H4 (cell line): ENCODE measurements at regions not wholly inside any gene's neighbourhood (a gene's known extent, or its start where the extent isn't known, plus 50 kb on each side); places are given as distances from the start of the nearest gene placed in this dataset.

Experiments
- DNase-seq: peaks from one replicate; pipeline ENCODE4 v3.0.0-alpha.2; 2015; ENCODE audit warnings: low spot score

DNA sequence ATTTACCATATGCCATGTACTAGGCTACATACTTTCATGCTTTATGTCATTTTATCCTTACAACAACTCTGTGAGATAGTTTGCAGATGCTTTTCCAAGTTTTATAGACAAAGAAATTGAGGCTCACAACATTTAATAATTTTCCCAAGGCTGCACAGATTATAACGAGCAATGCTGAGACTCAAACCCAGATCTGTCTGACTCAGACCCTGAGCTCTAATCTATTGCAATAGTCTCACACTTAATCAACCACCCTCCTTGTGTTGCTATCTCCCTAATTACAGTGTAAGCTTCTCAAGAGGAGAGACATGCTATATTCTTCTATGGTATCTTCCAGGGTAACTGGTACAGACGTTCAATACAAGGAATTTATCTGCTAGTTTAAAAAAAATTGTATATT lies 247.6 kb downstream of the WDR11 start:
- DNase-seq = no peak

DNA sequence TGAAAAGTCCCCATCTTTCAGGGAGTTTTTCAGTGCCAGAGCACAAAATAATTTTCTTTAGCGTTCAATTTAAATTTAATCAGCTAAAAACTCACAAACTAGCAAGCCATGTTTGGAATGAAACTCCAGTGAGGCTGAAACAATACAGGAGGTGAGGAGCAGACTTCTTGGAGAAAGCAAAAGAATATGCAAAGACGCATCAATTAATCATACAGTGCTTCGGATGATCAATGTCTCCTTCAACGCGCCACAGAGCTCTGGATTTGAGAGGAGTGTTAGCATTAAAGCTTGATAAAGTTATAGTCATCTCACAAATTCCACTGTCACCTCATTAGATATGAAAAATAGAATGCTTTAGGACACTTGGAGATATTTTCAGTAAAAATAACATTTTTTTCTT lies 248.0 kb downstream of the WDR11 start:
- no peak for DNase-seq

DNA sequence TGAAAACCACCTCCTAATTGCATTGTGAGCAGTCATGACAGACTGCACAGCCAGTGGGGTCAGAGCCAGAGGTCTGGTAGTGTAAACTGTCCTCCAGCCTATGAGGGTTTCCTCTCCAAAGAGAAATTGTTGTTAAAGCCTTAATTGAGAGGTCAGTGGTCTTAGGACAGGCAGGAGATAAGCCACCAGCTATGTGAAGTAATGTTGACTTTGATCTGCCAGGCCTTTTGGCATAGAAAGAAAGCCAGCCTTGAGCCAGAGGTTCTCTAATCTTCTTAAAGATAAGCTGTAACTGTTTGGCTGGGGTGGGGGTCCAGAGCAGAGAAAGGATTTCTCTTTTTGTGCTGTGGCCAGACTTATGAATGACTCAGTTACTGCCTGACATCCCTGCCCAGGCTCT lies 248.4 kb downstream of the WDR11 start:
- no peak for DNase-seq

DNA sequence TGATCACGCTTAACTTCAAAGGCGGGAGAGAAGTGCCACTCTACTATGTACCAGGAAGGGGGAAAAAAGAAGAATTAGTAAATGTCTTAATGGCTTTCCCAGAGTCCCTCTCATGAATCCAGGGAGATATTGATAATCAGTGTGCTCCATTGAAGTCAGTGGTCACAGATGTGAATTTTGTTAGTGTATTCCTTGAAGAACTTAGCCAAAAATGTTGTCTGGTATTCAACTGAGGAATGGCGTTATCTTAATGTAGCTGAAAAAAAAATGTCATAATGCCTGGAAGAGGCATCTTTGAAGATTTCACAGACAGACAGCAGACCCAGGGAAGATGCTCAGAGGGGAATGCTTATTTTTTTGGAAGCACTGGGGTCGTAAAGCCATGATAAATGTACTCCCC lies 250.4 kb downstream of the WDR11 start:
- no peak for DNase-seq

DNA sequence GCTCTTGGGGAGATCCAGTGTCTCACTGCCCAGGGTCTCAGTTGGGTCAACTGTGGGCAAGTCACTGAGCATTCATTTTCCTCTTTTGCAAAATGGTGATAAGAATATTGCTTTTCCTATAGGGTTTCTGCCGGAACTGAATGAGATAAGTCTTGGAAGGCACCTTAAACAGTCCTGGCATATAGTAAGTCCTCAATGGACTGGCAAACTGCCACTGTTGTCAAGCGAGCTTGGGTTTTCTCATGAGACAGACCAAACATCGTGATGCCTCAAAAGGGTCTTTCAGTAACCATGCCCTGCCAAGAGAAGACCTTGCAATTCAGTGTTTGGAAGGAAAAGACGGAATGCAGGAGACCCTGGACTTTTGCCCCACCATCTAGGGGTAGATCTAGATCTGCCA lies 251.5 kb downstream of the WDR11 start:
- no peak for DNase-seq

DNA sequence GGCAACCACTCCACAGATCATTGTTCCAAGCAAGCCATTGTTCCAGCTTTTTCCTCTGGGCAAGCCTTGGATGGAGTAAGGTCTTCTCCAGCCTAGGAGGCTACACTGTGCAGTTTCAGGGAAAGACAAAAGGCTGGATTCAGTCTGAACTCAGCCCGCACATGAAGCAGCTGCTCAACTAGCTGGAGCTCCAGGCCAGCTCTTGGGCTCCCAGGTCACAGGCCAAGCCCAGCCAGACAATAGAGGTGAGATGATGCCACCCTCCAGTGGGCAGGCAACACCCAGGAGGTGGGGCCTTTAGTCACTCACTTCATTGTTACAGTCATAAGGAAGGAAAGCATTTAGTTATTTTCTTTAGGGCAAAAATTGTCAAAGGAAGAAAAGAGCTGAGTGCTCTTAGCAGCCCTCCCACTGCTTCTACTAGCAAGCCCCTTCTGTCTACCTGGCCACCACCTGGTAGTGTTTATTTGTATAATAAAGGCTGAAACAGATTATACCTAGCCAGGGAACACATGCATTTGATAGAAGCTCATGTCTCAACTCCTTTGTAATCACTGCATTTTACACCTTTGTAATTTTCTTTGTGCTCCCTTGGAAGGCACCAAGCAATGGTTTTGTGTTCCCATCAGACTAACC lies 253.4 kb downstream of the WDR11 start:
- DNase-seq = no peak

DNA sequence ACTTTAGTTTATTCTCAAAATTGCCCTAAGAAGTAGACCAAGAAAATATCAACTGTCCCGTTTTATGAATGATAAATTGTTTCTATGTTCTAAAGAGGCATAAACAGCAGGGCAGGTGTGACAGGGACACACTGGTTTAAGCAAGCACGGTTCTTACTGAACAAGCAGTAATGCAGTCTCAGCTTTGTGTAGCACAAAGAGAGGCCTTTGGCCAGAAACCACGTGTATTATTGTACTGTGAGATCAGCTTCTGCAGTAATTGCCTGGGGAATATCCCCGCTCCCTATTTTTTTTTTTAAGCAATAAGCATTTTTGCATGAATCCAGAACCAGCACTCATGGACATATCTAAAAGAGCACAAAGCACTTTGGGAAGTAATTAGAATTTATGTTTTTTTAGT lies 255.4 kb downstream of the WDR11 start:
- no peak for DNase-seq

DNA sequence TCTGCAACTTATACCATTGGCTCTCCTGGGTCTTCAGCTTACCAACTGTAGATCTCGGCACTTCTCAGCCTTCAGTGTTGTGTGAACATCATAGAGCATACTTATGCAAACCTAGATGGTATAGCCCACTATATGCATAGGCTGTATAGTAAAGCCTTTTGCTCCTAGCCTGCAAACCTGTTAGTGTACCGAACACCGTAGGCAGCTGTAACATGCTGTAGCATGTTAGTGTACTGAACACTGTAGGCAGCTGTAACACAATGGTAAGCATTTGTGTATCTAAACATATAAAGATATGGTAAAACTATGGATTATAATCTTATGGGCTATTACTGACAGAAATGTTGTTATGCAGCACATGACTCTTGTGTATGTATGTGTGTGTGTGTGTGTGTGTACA lies 256.9 kb downstream of the WDR11 start:
- DNase-seq = no peak

DNA sequence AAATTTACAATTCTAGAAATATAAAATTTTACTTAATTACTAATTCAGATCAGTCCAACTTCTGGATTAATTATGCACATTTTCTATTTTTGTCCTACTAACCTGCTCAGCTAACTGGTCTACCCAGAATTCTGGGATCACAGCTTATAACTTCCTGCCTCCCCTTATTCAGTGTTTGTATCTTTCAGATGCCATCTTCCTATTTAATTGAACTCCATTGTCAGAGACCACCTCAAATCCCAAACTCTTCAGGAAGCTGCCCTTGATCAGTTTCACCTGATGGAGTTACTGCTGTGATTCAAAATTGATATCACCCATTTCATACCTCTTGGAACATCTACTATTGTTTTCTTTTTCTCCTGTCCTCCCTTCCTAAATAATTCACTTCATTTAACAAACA lies 259.2 kb downstream of the WDR11 start:
- DNase-seq = no peak

DNA sequence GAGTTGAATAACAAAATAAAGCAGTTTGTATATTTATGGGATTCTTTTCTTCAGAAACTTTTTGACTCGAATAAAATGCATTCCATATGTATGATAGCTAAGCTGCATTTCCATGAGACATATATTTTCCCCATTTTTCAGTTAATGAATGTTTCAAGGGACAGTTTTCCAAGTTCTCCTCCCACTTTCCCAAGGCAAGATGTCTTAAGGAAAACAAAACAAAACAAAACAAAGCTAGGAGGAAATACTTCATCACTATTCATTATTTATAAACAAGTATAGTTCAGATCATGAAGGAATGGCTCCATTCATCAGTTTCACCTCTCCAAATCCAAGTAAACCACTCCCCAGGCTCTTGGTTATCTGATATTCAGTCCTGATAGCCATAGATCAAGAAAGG lies 261.0 kb downstream of the WDR11 start:
- DNase-seq = no peak

DNA sequence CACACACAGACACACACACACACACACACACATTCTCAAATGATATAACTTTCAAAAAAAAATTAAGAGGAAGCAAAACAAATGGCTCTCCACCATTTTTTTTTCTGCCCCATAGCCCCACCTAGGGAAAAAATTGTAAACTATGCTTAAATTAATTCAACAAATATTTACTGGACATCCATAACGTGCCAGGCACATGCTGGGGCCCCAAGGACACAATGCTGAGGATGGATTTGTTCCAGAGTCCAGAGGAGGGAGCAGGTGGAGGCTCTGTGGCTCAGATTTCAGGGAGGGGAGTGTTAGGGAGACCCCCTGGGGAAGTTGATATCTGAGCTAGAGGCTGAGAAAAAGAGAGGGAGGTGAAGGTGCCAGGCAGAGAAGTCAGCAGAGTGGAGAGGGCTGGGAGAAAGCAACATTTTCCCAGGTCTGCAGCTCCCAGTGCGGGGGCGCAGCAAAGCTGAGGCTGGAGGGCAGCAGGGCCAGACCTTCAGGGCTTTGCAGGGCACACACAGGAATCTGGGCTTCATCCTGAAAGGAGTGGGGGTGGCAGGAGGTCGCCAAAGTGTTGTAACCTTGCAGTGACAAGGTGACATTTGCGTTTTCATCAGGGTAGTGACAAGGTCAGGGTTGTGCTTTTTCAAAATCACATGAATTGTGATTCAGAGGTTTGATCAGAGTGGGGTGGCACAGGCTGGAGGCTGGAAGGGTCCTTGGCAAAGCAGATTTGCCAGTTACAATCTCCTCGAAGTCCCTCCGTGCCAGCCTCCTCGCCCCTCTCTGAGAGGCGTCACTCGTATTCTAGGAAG lies 261.6 kb downstream of the WDR11 start:
- no peak for DNase-seq

DNA sequence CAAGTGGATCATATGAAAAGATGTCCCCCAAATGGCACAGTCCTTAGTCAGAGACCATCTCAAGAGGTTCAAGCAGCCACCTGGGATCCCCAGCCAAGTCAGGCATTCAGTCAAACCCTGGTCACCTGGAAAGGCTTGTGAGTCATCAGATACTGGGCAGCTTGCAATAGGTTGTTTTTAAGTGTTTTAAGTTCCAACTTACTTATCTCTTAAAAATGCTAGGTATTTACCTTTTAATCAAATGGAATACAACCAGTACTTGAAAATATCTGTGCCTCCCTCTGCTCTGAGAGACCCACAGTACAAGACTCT lies 262.2 kb downstream of the WDR11 start:
- DNase-seq = no peak

DNA sequence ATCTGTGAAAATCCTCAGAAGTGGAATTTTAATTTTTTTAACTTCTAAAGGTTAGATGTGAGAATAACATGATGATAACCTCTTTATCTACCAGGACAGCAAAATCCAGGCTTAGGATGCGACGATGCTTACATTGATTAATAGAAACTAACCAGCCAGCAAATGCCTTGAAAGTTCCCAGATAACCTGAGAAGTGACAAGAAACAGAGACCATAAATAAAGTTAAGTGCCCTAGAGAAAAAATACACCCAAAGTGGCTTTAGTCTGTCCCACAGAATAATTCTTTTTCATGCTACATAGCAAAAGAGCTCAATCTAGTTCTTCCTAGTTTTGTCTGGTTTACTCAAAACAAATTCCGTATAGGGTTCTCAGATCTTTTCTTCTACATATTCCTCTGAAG lies 262.7 kb downstream of the WDR11 start:
- no peak for DNase-seq

DNA sequence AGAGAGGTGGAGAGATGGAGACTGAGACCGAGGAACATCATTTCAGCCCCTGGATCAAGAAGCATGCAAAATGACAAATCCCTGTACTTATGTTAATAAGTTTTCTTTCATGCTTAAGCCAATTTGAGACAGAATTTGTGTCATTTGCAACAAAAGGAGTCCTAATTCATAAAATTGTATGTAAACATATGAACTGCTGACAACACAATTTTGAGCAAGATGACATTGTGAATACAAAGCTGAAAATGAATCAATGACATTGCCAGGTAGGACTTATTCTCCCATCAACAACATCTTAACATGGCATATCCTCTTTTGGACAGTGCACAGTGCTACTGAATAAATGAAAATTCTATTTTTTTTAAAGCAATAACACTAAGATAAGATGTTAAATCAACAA lies 264.0 kb downstream of the WDR11 start:
- no peak for DNase-seq

DNA sequence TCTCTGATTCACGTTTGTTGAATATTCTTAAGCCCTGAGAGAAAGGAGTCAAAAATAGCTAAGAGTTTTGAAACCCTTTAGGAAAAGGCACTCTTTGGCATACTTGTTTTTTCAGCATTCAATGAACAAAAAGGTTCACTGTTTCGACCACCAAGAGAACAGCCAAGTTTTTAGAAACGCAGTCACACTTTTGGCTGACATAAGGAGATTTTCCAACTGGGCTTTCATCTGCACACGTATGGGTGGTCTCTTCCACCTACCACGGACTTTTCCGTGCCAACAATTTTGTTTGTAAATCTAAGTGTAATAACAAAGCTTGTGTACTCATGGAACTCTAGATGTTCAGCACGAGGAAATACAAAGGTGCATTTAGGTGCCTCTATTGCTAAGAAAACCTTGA lies 270.3 kb downstream of the WDR11 start:
- no peak for DNase-seq

DNA sequence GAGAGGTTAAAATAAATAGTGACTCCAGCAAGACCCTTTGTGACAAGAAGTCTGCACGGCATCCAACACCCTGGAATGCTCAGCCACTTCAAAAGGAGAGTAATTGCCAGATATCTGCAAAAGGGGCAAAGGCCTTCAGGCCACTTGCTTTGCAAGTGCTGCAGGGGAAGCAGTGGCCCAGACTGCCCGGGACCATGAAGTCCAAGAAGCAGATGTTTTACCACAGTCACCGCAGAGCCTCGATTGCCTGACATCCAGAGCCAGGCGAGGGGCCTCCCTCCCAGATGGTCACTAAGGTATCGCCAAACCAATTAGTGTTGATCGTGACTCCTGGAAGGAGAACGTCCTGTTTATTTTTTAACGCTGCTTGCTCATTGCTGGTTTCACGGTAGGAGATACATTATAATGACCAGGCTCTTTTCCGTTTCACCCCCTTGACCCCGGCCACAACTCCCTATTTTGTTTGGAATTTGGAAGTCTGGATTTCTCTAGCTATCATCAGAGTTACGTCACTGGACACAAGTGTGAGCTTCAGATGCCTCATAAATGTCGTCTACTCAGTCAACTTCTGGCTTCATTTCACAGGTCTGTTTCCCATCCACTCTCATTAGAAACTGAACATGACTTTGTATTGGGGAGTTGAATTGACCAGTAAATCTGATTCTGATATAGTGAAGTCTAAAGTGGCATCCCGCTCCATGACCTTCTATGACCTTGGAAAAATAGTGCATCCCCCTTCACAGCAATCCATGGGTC lies 276.2 kb downstream of the WDR11 start:
- peak; percentile 17 for DNase-seq

DNA sequence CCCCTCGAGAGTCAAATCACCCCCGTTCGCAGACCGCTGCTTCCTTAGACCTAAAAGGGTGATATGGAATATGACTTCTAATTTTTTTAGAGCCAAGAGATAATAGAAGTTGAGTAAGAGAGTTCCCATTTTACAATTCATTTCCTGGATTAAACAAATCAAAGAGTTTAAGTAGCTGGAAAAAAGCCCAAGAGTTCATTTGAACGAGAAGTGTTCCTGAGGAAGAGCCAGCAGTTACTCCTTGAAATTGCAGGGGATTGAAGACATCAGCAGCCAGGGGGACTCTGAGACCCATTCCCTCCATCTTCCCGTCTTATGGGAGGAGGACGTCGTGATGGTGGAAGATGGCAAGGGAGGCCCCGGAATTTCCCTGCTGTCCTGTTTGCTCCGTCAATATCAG lies 277.0 kb downstream of the WDR11 start:
- no peak for DNase-seq

DNA sequence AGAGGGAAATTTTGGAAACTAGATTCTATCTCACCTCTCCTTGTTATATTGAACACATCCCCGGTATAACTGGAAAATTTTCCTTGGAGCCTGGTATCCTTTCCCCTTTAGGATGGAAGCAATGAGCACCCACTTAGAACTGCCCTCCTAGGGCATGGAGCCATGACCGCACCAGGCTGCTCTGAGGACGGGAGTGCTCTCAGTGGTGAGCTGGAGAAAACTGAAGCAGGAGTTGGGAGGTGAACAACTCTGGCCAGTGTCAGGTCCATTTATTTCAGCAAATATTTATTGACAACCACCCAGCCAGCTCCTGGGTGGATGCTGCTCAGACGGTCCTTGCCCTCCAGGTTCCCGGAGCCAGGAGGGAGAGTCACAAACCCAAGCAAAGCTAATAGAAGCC lies 278.1 kb downstream of the WDR11 start:
- no peak for DNase-seq

DNA sequence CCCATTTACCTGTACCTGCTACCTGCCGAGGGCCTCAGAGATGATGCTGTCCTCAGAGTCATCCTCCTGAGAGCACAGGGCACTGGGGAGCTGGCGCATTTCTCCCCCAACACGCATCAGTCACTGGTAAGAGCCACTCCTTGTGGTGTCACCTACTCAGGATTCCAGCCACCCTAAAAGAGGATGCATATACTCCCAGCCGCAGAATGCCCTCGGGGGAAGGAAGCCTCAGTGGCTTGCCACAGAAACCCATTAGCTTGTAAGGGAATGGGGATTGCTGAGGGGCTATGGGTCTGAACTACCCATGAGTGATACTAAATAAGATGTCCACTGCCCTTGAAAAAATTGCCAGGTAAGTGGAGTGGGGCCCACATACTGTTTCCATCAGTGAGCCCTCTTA lies 279.2 kb downstream of the WDR11 start:
- DNase-seq = no peak

DNA sequence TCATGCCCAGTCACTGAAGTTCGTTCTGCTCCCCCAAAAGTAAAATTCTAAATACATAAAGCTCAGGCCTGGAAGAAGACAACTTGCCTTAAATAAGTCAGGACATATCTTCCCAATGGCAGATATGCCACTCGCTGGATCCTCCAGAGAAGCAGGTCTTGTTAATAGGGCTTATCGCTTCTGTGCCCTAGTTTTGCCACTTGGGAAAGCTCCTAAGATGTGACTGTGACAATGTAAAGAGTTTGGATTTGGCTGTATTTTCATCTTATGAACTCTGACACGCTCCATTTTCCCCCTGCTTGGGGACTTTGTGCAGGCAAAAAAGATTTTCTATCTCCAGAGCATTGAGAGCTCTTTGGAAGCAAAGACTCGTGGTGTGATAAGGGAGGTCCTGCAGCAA lies 279.9 kb downstream of the WDR11 start:
- no peak for DNase-seq

DNA sequence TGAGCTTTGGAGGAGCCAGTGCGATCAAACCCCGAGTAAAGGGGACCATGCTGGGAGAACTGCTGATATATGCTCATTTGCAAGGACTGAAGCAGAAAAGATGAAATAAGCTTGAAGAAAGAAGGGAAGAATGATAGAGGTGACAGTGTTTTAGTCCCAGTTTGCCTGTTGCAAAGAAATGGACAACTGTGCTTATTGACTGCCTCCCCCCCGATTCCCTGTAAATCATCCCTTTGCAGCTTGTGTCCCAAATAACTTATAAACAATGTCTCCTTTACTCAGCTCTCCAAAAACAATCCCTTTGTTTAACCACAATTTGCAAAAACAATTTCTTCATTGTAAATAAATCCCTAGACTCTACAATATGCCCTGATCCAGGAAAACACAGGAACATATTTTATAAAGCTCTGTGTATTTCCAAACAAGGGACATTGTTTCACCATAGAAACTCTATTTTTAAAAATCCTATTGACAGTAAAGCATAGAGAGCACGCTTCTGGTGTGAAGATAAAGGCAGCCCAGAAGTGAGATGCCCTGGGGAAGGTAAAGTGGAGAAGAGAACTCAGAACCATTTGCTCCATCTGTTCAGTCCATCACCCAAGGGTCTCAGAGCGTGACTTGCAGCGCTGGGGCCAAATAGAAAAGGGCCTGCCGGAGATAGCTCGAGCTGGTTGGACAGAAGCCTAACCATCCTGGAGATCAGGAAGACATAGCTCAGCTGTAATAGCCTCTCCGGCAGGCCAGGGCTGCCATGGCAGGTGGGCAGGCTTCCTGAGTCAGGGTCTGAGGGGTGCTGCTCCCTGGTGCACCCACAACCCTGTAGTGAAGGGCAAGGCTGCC lies 280.5 kb downstream of the WDR11 start:
- no peak for DNase-seq

DNA sequence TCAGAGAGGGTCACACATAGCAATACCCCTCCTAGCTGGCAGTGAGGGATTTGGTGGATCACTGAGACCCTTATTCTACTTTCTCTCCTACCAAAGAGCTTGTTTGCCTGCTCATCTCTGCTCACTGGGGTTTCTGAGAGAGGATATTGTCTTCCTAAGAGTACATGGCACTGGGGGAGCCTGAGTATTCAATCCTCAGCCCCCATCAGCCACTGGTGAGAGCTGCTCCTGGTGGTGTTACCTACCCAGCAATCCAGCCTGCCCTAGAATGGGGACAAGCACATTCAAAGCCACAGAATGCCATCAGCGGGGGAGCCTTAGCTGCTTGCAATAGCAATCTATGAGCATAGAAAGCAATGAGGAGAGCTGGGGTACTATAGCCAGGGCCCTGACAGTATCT lies 281.1 kb downstream of the WDR11 start:
- no peak for DNase-seq
